Embryonic facial prominence (tissue), 1 donor: ENCODE measurements at regions not wholly inside any gene's neighbourhood (a gene's known extent, or its start where the extent isn't known, plus 50 kb on each side); places are given as distances from the start of the nearest gene placed in this dataset.

Source experiments
- DNase-seq: peaks from one replicate; pipeline ENCODE4 v3.0.0-alpha.2; 2016; ENCODE audit errors: extremely low spot score

GRCh38 chr10:108862676-108863350 lies 1060.5 kb downstream of the XPNPEP1 start:
- DNase-seq = no peak

GRCh38 chr10:108861181-108861754 lies 1062.0 kb downstream of the XPNPEP1 start:
- DNase-seq = no peak

- DNase-seq = no peak
Measured at GRCh38 chr10:108852211-108852610, 1071.1 kb downstream of the XPNPEP1 start.

- DNase-seq = no peak
Measured at GRCh38 chr10:108850138-108850854, 1073.0 kb downstream of the XPNPEP1 start.

- DNase-seq = no peak
Measured at GRCh38 chr10:108849688-108850087, 1073.6 kb downstream of the XPNPEP1 start.

GRCh38 chr10:108849186-108849585 lies 1074.1 kb downstream of the XPNPEP1 start:
- DNase-seq = no peak

GRCh38 chr10:108848046-108848445 lies 1075.3 kb downstream of the XPNPEP1 start:
- no peak for DNase-seq

DNA sequence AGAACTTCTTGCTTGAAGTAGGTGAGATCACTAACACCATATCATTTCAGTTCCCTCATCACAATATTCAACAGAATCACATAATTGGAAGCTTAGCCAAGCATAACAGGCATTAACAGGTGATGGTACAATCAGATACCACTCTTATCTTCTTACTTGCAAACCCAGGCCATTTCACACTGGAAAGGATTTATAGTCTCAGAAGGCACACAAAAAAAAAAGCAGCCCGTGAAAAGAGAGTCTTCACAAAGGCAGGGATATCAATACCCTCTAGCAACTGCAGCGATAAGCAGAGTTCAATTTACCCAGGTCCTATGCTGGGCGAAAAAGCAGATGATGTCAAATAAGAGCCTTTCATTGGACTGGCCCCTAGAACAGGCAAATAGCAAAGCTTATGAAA lies 1082.4 kb downstream of the XPNPEP1 start:
- no peak for DNase-seq

DNA sequence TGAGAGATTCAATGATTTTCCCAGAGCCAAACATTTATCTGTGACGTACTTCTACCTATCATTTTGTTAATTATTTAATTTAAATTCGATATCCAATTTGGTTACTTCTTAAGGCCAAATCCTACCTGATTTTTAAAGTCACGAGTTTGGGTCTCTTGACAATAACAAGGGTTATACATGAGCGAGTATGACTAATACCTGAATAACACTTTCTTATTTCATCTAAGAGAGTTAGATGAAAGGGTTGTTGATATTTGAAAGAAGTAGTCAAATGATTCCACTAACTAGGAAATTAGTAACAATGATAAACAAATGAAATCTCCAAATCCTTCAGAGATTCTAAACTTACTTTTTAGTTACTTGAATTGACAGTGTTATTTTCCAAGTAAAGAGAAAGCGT lies 1086.9 kb downstream of the XPNPEP1 start:
- DNase-seq = no peak

- DNase-seq = no peak
Measured at GRCh38 chr10:108822026-108822425, 1101.3 kb downstream of the XPNPEP1 start.

DNA sequence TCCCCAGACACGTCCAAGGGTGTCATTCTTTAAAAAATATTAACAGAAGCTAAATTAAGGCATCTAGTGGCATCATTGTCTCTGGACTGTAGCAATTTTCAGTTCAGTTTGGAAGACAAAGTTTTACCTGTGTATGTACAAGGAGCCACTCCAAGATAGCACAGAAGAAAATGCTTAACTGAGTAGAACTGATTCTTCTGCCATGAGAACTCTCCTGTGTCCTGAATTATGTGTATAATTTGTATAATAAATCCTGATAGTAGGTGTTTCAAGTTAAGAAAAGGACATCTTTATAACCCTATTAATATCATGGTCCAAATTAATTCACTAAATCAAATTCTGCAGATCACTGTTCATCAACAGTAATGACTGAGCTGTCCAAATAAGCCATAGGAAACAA lies 1104.0 kb downstream of the XPNPEP1 start:
- DNase-seq = no peak

GRCh38 chr10:108817584-108817983 lies 1105.7 kb downstream of the XPNPEP1 start:
- no peak for DNase-seq

GRCh38 chr10:108817135-108817534 lies 1106.2 kb downstream of the XPNPEP1 start:
- no peak for DNase-seq

DNA sequence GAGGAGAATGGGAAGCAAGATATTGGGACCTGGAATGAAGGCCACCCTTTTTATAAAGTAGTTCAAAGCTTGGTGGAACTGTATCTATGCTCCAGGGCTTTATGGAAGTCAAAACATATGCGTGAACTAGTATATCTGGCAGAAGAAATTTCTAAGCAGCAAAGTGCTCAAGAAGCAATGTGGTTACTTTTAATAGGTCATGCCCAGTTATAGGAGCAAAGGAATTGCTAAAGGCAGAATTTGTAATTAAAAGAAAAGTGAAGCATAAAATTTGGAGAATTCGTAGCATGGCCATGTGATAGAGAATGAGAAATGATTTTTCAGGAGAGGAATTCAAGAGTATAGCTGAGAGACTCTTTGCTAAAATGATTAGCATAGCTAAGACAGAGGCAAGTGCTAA lies 1110.4 kb downstream of the XPNPEP1 start:
- DNase-seq = no peak

- DNase-seq = no peak
Measured at GRCh38 chr10:108812296-108812695, 1111.0 kb downstream of the XPNPEP1 start.

DNA sequence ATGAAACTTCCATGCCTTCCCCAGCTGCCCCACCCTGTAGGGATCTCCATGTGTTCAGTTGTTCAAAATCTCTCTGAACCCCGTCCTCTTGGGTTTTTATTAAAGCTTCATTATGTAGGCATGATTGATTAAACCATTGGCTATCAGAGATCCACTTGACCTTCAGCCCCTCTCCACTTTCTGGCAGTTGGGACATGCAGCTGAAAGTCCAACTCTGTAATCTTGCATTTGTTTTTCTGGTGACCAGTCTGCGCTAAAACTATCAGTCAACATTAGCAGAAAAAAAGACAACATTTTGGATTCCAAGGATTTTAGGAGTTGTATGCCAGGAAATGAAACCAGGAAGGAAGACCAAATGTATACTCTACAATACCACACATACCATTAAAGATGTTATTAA lies 1115.1 kb downstream of the XPNPEP1 start:
- no peak for DNase-seq

DNA sequence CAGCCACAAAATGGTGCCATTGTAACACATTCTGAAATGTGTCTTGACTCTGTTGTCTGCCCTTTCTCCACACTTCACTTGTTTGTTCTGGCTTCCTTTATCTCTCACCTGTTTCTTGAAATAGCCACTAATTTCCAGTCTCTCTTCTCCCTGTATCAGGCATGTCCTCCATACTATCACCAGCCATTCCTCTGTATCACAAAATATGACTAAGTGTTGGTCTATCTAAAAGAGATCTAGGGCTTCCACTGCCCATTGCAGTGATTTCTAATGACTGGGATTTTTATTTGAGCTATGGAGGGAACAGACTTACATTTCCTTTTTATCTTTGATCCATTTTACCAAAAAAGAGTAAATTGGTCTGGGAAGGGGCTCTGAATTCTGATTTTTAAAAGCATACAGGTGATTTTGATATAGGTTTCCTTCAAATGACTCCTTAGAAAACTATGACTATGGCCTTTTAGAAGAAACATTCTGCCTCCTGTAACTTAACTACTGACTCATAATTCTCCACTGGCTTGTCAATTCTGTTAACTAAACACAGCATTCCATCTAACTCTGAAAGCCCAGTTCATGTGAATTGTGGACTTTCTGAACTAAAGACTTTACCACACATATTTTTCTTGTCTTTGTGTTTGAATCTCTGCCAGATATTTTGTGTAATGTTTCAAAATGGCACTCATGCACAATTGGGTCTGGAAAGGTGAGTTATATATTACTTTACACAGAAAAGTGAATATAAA lies 1121.4 kb downstream of the XPNPEP1 start:
- no peak for DNase-seq

- DNase-seq = no peak
Measured at GRCh38 chr10:108801220-108801619, 1122.1 kb downstream of the XPNPEP1 start.

DNA sequence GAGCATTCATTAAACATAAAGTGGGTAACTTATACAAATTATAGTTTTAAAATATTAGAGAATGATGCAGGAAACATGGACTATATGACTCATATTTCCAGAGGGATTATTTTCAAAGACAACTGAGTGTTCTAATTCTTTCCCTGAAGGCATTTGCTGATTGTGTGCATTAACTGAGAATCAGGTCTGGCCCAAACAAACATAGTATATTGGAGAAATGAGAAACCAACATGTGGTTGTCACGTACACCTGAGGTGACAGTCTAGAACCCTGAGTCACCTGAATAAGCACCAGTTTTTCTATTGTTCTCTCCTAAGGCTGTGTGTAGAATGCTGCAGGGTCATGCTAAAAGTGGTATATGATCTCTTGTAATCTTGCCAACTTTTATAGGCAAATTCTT lies 1125.7 kb downstream of the XPNPEP1 start:
- no peak for DNase-seq

GRCh38 chr10:108791794-108792474 lies 1131.4 kb downstream of the XPNPEP1 start:
- no peak for DNase-seq

DNA sequence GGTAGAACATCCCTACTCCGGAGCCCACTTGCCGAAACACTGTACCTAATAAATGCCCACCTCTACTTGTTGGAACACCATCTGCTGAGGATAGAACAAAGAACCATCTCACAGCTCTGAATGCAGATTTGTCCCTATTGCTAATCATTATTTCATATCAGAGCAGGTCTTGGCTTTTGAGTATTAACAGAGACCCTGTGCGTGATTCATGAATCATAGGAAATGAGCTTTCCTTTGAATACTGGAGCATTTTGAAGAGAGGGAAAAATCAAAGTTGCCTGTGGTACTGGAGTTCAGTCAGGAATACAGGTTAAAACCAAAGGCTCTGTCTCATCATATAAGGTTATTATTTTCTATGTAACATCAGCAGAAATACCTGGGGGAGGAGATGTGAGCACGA lies 1132.3 kb downstream of the XPNPEP1 start:
- no peak for DNase-seq

- DNase-seq = no peak
Measured at GRCh38 chr10:108789919-108790318, 1133.4 kb downstream of the XPNPEP1 start.
